ENCODE measurements at regions not wholly inside any gene's neighbourhood (a gene's known extent, or its start where the extent isn't known, plus 50 kb on each side); places are given as distances from the start of the nearest gene placed in this dataset.

DNA sequence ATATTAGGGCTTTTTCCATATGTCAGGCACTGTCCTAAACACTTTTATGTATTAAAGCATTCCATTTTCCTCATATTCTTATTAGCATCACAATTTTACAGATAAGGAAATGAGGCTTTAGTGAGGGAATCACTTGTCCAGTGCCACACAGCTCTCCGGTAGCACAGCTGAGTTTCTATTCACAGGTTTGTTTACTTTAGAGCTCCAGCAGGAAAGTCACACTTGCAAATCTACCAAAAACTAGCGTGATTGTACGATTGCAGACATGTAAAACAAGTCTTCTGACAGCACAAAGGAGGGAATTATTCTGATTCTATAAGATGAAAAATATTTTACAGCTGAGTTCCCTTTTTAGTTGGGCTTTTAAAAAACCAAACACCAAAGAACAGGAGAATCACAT is 472.1 kb downstream of the TMA16 start:
- Histone ChIP-seq H3K27ac (ENCODE audit: insufficient read depth, low read depth, low read length, poor library complexity, severe bottlenecking) (no peak overlapping the region), H3K4me1 (ENCODE audit: control insufficient read depth, insufficient read depth, low read length) (no peaks in the 10 kb centered on the region), H3K27me3 (ENCODE audit: control insufficient read depth, insufficient read depth, low read length, poor library complexity, severe bottlenecking) (no peaks in the 10 kb centered on the region), H3K36me3 (ENCODE audit: control insufficient read depth, insufficient read depth, low read length) (no peaks in the 10 kb centered on the region), H3K9me3 (ENCODE audit: control insufficient read depth, low read length) (no peaks in the 10 kb centered on the region), H3K4me3 (ENCODE audit: insufficient read depth, low read depth, low read length) (no peak overlapping the region)
- 84% methylated on average over 3 of the region's 3 CpGs for WGBS, 2 experiments

DNA sequence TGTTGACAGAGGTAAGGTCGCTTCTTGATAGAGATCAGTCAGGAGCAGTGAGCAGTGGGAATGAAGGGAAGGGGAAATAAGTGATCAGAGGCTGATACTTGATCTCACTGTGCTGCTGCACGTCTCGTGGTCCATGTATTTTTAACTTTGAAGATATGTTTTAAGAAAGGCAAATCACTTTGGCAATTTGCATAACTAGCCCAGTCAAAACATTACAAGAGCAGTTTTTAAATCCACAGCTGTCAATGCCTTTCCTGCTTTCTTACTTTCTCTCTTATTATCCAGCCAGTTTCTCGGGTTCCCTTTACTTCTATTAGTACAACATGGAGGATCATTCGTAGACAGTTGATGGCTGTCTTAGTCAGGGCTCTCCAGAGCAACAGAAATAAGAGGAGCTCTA is 472.8 kb downstream of the TMA16 start:
- Histone ChIP-seq H3K9me3 (ENCODE audit: control insufficient read depth, low read length) (no peaks in the 10 kb centered on the region), H3K27me3 (ENCODE audit: control insufficient read depth, insufficient read depth, low read length, poor library complexity, severe bottlenecking) (no peaks in the 10 kb centered on the region), H3K4me1 (ENCODE audit: control insufficient read depth, insufficient read depth, low read length) (no peaks in the 10 kb centered on the region), H3K4me3 (ENCODE audit: insufficient read depth, low read depth, low read length) (no peak overlapping the region), H3K36me3 (ENCODE audit: control insufficient read depth, insufficient read depth, low read length) (no peaks in the 10 kb centered on the region), H3K27ac (ENCODE audit: insufficient read depth, low read depth, low read length, poor library complexity, severe bottlenecking) (no peak overlapping the region)
- 89 to 91% methylated on average over 4 to 5 of the region's 5 CpGs for WGBS, 2 experiments

DNA sequence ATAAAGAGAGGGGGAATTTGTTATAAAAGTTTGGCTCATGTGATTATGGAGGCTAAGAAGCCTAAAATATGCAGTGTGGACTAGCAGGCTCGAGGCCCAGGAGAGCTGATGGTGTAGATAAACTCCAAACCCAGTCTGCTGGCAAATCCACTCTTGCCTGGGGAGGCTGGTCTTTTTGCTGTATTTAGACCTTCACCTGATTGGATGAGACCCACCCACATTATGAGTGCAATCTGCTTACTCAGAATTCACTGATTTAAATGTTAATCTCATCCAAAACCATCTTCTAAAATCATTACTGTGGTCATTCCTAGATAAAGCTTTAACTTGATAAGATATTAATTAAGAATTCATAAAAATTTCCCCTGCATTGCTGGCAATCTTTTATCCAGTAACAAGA is 473.2 kb downstream of the TMA16 start:
- WGBS, 2 experiments, result 88 to 95% methylated on average over 1 of the region's 1 CpG
- Histone ChIP-seq H3K27ac (ENCODE audit: insufficient read depth, low read depth, low read length, poor library complexity, severe bottlenecking) (no peak overlapping the region), H3K4me3 (ENCODE audit: insufficient read depth, low read depth, low read length) (no peak overlapping the region), H3K4me1 (ENCODE audit: control insufficient read depth, insufficient read depth, low read length) (no peaks in the 10 kb centered on the region), H3K36me3 (ENCODE audit: control insufficient read depth, insufficient read depth, low read length) (no peaks in the 10 kb centered on the region), H3K27me3 (ENCODE audit: control insufficient read depth, insufficient read depth, low read length, poor library complexity, severe bottlenecking) (no peaks in the 10 kb centered on the region), H3K9me3 (ENCODE audit: control insufficient read depth, low read length) (no peaks in the 10 kb centered on the region)

DNA sequence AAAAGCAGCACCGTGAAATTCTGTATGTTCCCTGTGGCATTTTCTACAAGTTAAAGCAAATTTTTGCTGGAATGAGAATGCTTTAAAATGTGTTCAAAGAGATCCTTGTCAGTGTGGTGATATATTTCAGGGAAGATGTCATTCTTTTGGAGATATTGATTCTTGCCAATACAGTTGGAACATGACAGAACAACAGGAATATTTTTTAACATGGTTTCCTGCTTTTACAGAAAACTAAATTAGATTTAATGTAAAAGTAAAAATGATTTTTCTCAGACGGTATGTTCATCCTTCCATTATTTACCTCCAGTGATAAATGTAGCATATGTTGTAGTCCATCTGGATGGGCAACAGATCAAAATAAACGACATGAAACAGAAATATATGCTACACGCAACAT is 474.8 kb downstream of the TMA16 start:
- whole genome bisulfite sequencing, 2 experiments, result 97 to 98% methylated on average over 2 to 3 of the region's 4 CpGs
- H3K4me3 ChIP-seq (ENCODE audit: insufficient read depth, low read depth, low read length), result no peak overlapping the region

DNA sequence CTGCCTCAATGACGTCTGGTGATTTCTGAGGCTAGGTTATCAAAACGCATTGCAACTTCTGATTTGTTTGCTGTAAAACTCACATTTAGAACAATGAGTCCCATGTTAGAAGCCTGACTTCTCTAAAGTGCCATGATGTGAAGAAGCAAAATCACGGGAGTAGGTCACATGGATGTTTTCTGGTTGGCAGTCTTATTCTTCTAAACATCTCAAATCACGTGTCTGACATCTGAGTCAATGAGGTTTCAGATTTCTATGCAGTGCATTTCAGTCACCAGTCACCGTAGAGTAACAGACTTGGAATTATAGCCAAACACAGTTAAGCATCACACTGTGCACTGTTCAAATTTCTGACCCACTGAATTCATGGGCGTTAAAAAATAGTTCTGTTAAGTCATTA is 482.1 kb downstream of the TMA16 start:
- no peaks in the 10 kb centered on the region for H3K36me3 ChIP-seq (ENCODE audit: control insufficient read depth, insufficient read depth, low read length)
- no peak overlapping the region for H3K4me3 ChIP-seq (ENCODE audit: insufficient read depth, low read depth, low read length)
- H3K27ac ChIP-seq (ENCODE audit: insufficient read depth, low read depth, low read length, poor library complexity, severe bottlenecking), result no peak overlapping the region
- no peaks in the 10 kb centered on the region for H3K27me3 ChIP-seq (ENCODE audit: control insufficient read depth, insufficient read depth, low read length, poor library complexity, severe bottlenecking)
- H3K9me3 ChIP-seq (ENCODE audit: control insufficient read depth, low read length), result no peaks in the 10 kb centered on the region
- WGBS, 2 experiments, result 93 to 96% methylated on average over 5 of the region's 6 CpGs
- H3K4me1 ChIP-seq (ENCODE audit: control insufficient read depth, insufficient read depth, low read length), result no peaks in the 10 kb centered on the region

More for the DNA sequence above, 474.8 kb downstream of the TMA16 start:
- H3K27me3 ChIP-seq (ENCODE audit: control insufficient read depth, insufficient read depth, low read length, poor library complexity, severe bottlenecking), result no peaks in the 10 kb centered on the region
- no peaks in the 10 kb centered on the region for H3K36me3 ChIP-seq (ENCODE audit: control insufficient read depth, insufficient read depth, low read length)
- no peak overlapping the region for H3K27ac ChIP-seq (ENCODE audit: insufficient read depth, low read depth, low read length, poor library complexity, severe bottlenecking)
- no peaks in the 10 kb centered on the region for H3K9me3 ChIP-seq (ENCODE audit: control insufficient read depth, low read length)
- H3K4me1 ChIP-seq (ENCODE audit: control insufficient read depth, insufficient read depth, low read length), result no peaks in the 10 kb centered on the region

DNA sequence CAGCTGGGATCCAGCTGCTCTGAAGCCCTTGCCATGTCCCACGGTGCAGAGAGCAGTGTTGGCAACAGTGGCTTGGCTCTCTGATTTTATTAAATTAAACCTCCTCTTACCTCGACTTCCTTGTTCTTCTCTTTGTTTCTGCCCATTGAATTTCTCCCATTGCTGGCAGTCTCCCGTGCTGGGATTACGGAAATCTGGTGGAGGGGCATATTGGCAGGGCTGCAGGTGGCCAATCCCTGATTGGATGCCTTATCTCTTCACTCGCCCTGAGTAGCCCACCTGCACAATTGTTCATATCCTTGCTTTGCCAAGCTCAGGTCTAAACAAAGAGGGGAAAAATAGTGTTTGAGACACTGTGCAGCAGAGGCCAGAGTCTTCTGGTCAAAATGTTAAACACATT is 493.9 kb downstream of the TMA16 start:
- peaks cover 4% of the 10 kb centered on the region for H3K4me1 ChIP-seq (ENCODE audit: control insufficient read depth, insufficient read depth, low read length)
- H3K27me3 ChIP-seq (ENCODE audit: control insufficient read depth, insufficient read depth, low read length, poor library complexity, severe bottlenecking), result no peaks in the 10 kb centered on the region
- H3K4me3 ChIP-seq (ENCODE audit: insufficient read depth, low read depth, low read length), result no peak overlapping the region
- H3K27ac ChIP-seq (ENCODE audit: insufficient read depth, low read depth, low read length, poor library complexity, severe bottlenecking), result peak overlapping the region; percentile 60
- no peaks in the 10 kb centered on the region for H3K9me3 ChIP-seq (ENCODE audit: control insufficient read depth, low read length)
- 66 to 95% methylated on average over 5 of the region's 5 CpGs for WGBS, 2 experiments
- H3K36me3 ChIP-seq (ENCODE audit: control insufficient read depth, insufficient read depth, low read length), result no peaks in the 10 kb centered on the region

DNA sequence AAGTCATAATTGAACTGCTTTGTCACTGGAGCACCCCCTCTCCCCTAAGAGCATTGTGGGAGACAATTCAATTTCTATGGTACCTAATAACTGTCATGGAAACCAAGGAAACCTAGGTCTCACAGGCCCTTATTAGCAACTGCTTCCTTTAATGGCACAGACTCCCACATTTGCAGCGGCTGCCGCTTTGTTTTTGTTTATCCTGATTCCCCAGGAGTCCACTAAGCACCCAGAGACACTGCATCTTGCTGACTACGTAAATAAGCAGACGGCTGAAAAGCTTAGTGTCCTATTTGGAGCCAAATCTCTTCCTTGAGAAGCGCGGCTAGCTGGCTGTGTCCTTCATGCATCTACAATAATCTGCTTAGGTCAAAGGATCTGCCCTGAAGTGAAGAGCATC is 494.4 kb downstream of the TMA16 start:
- H3K27me3 ChIP-seq (ENCODE audit: control insufficient read depth, insufficient read depth, low read length, poor library complexity, severe bottlenecking), result no peaks in the 10 kb centered on the region
- H3K9me3 ChIP-seq (ENCODE audit: control insufficient read depth, low read length), result no peaks in the 10 kb centered on the region
- H3K4me1 ChIP-seq (ENCODE audit: control insufficient read depth, insufficient read depth, low read length), result peaks cover 4% of the 10 kb centered on the region
- peak overlapping the region; percentile 60 for H3K27ac ChIP-seq (ENCODE audit: insufficient read depth, low read depth, low read length, poor library complexity, severe bottlenecking)
- no peak overlapping the region for H3K4me3 ChIP-seq (ENCODE audit: insufficient read depth, low read depth, low read length)
- no peaks in the 10 kb centered on the region for H3K36me3 ChIP-seq (ENCODE audit: control insufficient read depth, insufficient read depth, low read length)
- 41 to 66% methylated on average over 6 of the region's 6 CpGs for WGBS, 2 experiments

DNA sequence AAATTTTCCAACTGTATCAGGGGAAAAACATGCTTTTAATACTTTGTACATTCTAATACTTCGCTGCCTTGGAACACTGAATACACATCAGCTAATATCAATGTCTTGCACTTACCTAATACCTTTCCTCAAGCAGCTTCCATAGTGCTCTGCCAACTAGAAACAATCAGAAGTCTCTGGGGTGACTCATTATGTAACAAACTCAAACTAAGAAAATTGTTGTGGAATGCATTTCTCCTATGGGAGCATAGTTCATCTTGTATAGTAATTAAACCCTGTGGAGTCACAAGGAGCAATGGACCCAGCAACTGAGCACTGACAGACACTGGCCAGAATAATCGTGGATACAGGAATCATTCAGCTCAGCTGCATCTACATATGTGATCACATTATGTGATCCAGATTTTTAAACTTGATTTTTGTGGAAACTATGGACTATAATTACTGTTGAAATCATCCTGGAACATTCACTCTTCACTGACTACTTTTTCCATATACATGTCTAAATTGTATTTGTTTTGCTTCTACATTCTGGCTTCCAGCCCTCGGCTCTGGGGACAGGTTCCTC is 496.9 kb downstream of the TMA16 start:
- no peak overlapping the region for H3K4me3 ChIP-seq (ENCODE audit: insufficient read depth, low read depth, low read length)
- H3K4me1 ChIP-seq (ENCODE audit: control insufficient read depth, insufficient read depth, low read length), result peaks cover 4% of the 10 kb centered on the region
- H3K27me3 ChIP-seq (ENCODE audit: control insufficient read depth, insufficient read depth, low read length, poor library complexity, severe bottlenecking), result no peaks in the 10 kb centered on the region
- no peaks in the 10 kb centered on the region for H3K9me3 ChIP-seq (ENCODE audit: control insufficient read depth, low read length)
- no peak overlapping the region for H3K27ac ChIP-seq (ENCODE audit: insufficient read depth, low read depth, low read length, poor library complexity, severe bottlenecking)
- 82 to 83% methylated on average over 3 of the region's 3 CpGs for WGBS, 2 experiments
- no peaks in the 10 kb centered on the region for H3K36me3 ChIP-seq (ENCODE audit: control insufficient read depth, insufficient read depth, low read length)

DNA sequence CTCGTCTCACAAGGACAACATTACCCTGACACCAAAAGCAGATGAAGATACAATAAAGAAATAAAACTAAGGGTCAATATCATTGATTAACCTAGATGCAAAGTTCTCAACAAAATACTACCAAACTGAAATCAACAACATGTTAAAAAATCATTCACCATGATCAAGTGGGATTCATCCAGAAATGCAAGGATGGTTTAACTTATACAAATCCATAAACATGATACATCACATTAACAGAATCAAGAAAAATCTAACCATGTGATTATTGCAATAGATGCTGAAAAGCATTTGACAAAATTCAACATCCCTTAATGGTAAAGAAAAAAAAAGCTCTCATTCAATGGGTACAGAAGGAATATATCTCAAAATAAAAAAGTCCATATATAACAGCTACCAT is 514.9 kb downstream of the TMA16 start:
- no peaks in the 10 kb centered on the region for H3K4me1 ChIP-seq (ENCODE audit: control insufficient read depth, insufficient read depth, low read length)
- WGBS, 2 experiments, result no CpG with 5 or more reads among the region's 1 CpG
- no peaks in the 10 kb centered on the region for H3K9me3 ChIP-seq (ENCODE audit: control insufficient read depth, low read length)

DNA sequence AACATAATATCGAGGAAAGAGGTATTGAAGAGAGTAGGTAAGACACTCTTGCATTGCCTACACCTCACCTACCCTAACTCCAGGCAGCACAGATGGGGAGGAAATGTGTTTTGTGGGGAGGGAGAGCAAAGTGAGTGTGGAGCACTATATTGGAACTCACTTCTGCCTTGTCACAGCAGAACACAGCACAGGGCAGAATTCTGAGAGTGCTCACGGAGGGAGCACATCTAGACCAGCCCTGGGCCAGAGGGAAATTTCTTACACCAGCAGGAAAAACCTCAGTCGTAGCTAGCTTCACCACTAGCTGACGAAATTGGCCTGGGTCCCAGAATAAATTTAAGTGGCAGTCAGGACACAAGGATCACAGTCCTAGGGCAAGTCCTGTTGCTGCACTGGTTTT is 517.3 kb downstream of the TMA16 start:
- Histone ChIP-seq H3K4me3 (ENCODE audit: insufficient read depth, low read depth, low read length) (no peak overlapping the region), H3K9me3 (ENCODE audit: control insufficient read depth, low read length) (no peaks in the 10 kb centered on the region), H3K27me3 (ENCODE audit: control insufficient read depth, insufficient read depth, low read length, poor library complexity, severe bottlenecking) (no peaks in the 10 kb centered on the region), H3K27ac (ENCODE audit: insufficient read depth, low read depth, low read length, poor library complexity, severe bottlenecking) (no peak overlapping the region), H3K4me1 (ENCODE audit: control insufficient read depth, insufficient read depth, low read length) (no peaks in the 10 kb centered on the region), H3K36me3 (ENCODE audit: control insufficient read depth, insufficient read depth, low read length) (no peaks in the 10 kb centered on the region)
- WGBS, 2 experiments, result 94 to 95% methylated on average over 3 of the region's 4 CpGs

More for the DNA sequence above, 514.9 kb downstream of the TMA16 start:
- H3K36me3 ChIP-seq (ENCODE audit: control insufficient read depth, insufficient read depth, low read length), result no peaks in the 10 kb centered on the region
- no peaks in the 10 kb centered on the region for H3K27me3 ChIP-seq (ENCODE audit: control insufficient read depth, insufficient read depth, low read length, poor library complexity, severe bottlenecking)
- no peak overlapping the region for H3K4me3 ChIP-seq (ENCODE audit: insufficient read depth, low read depth, low read length)
- H3K27ac ChIP-seq (ENCODE audit: insufficient read depth, low read depth, low read length, poor library complexity, severe bottlenecking), result no peak overlapping the region

Measured in ectodermal cell (in vitro differentiated cells).